ENCODE measurements at regions not wholly inside any gene's neighbourhood (a gene's known extent, or its start where the extent isn't known, plus 50 kb on each side); places are given as distances from the start of the nearest gene placed in this dataset.

DNA sequence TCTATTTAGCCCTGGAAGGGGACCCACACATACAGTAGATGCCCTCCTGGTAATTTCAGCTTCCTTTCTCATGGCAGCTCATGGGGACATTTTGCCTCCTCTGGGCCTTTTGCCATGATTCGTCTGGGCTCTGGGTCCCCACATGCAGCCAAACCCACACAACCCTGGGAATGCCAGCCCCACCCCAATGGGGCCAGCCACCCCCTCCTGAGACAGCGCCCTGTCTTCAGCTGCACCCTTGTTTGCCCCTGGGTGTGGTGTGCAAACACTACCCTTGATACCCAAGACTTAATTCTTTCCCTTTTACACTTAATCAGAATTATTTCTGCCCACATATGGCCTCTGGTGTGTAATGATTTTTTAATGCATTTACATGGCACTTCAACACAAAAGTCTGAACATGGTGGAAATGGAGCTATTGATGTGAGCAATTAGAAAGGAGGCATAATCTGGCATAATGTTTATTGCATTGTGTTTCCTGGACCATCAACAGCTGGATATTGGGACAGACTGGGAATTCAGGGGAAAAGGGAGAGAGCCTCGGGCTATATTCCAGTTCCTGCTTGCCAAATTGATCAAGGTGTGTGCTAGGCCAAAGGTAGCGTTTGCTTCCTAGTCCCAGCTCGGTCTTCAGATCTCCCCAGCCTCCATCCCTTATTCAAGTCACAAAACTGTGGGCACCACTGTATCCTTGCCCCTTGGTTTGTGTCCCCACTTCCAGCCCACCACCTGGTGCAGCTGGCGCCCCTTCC is 85.0 kb upstream of the ANO1 start:
- DNase-seq = no peak

DNA sequence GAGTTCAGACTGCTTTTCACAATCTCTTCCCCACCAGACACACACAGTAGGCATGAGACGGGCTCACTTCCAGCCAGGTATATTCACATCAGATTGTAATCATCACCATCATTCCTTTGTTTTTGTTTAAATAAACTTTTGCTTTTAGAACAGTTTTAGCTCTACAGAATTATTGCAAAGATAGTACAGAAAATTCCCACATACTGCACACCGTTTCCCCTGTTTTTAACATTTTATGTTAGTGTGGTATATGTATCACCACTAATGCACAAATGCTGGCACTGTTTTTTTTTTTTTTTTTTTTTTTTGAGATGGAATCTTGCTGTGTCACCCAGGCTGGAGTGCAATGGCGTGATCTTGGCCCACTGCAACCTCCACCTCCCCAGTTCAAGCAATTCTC is 83.3 kb upstream of the ANO1 start:
- no peak for DNase-seq

GRCh38 chr11:69995697-69996096 is 82.4 kb upstream of the ANO1 start:
- no peak for DNase-seq

DNA sequence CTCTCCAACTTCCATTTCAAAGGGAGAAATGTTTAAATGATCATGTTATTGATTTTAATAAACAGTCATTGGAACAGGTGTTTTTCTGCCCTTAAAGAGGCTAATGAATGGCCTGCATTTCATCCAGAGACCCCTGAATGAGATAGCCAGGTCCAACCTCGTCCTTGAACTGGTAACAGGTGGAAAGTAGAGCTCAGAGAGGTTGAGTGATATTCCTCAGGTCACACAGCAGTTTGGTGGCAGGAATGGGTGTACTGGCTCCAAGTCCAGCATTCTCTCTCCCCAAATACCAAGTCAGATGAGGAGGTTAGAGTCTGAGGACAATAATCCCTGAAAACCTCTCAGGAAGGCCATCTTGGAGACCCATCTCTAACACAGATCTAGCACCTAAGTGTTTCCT is 81.7 kb upstream of the ANO1 start:
- no peak for DNase-seq

DNA sequence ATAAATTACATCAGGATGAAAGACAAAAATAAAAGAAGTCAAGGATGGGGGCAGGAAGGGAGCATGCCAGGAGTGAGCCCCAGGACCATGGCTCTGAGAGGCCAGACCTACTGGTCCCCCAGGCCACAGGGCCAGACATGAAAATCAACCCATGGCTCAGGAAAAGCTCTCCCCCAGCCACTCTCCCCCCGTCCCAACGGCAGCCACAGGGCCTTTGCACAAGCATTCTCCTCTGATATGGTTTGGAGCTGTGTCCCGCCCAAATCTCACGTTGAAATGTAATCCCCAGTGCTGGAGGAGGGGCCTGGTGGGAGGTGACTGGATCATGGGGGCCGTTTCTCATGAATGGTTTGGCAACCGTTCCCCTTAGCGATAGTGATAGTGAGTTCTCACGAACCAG is 80.8 kb upstream of the ANO1 start:
- no peak for DNase-seq

- DNase-seq = no peak
Measured at GRCh38 chr11:69999721-70000120, 78.4 kb upstream of the ANO1 start.

DNA sequence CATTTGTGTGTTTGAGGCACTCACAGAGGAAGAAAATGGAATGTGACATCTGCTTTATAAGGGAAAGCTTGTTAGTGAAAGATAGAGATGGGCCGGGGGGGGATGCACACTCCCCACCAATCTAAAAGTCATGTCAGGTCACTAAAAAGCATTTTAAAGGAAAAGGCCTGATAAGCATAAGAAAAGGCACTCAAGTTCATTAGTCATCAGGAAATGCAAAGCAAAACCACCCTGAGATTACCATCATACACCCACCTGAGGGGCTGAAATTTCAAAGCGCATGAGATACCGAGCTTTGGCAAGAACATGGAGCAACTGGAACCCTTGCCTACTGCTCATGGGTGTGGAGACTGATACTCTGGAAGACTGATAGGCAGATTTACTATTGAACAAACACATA is 77.9 kb upstream of the ANO1 start:
- DNase-seq = no peak

- no peak for DNase-seq
Measured at GRCh38 chr11:70001246-70001645, 76.9 kb upstream of the ANO1 start.

DNA sequence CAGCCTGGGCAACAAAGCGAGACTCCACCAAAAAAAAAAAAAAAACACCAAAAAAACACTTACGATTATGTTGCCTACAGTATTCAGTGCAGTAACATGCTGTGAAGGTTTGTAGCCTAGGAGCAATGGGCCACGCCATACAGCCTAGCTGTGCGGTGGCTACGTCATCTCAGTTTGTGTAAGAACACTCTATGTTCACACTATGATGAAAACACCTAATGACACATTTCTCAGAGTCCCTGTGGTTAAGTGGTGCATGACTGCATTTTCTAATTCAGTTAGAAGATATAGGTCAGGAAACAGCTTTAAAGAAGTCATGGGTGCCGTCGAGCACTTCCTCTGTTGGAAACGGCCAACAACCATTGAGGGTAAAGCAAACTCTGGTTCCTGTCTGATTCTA is 75.7 kb upstream of the ANO1 start:
- no peak for DNase-seq

DNA sequence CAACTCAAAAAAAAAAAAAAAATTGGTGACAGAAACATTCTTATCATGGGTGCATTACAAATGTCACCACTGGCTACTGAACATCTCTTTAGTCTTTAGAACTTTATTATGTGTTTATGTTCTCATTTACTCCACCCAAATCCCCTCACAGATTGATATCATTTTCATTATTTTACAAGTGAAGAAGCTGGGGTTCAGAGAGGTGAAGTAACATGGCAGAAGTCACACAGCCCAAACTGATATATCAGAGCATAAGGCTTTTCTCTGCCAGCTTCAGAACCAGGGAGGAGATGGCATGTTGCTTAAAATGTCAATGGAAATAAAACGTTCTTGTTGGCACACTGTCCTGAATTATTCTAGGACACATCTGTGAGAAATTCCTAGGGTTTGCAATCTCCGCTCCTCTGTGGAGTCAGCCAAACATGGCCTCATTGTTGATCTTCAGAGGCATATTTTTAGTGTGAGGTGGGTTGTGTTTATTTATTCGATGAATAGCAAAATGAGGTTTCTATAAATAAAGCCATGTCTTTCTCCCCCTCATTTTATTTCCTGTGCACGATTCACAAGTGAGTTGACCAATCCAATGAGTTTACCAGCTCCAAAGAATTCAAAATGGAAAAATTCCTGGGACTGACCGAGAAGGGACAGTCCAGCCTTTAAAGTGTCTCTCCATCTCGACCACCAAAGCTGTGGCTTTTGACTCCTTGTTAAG is 72.9 kb upstream of the ANO1 start:
- DNase-seq = no peak

DNA sequence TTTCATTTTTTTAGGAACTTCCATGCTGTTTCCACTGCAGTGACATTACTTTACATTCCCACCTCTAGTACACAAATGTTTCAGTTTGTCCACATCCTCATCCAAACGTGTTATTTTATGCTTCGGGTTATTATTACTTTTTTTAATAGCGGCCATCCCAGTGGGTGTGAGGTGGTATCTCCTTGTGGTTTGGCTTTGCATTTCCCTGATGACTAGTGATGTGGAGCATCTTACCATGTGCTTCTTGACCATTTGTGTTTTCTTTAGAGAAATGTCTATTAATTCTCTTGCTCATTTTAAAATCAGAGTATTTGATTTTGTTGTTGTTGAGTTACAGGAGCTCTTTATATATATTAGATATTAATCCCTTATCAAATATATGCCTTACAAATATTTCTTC is 70.3 kb upstream of the ANO1 start:
- no peak for DNase-seq

- no peak for DNase-seq
Measured at GRCh38 chr11:70010774-70011173, 67.3 kb upstream of the ANO1 start.

GRCh38 chr11:70012134-70012733 is 65.9 kb upstream of the ANO1 start:
- DNase-seq = no peak

DNA sequence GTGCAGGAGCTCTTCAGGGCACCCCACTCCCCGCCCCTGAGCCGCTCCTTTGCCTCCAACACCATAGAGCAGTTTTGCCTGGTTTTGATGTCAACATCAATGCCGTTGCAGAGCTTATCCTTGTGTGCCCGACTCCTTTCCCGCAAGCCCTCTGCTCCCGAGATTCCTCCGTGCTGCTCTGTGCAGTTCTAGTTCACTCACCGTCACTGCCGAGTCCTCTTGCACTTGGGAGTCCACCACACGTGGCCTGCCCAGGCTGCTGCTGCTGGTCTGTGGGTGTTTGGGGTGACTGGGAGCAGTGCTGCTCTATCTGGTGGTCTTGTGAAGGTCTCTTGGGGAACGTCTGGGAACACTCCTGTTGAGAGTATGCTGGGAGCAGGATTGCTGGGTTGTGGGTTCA is 63.8 kb upstream of the ANO1 start:
- DNase-seq = no peak

DNA sequence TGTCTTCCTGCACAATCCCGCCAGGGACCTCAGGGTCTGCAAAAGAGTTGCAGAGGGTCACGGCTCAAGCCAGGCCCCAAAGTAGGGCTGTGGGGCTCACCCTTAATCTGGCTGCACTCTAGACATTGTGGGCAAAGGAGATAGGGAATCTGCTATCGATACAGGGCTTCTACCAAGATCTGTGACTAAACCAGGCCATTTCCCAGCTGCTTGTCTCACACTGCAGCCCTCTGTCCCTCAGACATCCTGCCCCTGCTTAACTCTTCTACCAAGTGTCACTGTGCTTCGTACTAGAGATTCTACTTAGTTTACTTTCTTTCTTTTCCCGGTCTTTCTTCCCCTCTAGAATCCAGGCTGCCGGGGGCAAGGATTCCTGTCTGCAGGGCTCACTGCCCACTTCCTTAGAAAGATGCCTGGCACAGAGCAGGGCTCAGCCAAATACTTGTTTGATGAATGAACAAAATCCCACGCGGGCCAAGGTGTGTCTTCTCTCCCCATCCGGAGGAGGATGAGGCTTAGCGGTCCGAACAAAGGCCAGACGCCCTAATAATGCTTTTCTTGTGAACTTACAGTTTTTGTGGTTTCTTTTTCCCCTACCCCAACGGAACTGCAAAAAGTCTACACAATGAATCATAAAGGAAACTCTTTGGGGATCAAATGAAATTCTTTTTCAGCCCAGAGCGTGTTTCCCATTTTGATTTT is 61.3 kb upstream of the ANO1 start:
- DNase-seq = no peak

GRCh38 chr11:70018816-70019215 is 59.3 kb upstream of the ANO1 start:
- DNase-seq = no peak

GRCh38 chr11:70019576-70020011 is 58.5 kb upstream of the ANO1 start:
- DNase-seq = no peak

- peak; percentile 26 to 35 for DNase-seq
Measured at GRCh38 chr11:70020336-70021214, 57.5 kb upstream of the ANO1 start.

DNA sequence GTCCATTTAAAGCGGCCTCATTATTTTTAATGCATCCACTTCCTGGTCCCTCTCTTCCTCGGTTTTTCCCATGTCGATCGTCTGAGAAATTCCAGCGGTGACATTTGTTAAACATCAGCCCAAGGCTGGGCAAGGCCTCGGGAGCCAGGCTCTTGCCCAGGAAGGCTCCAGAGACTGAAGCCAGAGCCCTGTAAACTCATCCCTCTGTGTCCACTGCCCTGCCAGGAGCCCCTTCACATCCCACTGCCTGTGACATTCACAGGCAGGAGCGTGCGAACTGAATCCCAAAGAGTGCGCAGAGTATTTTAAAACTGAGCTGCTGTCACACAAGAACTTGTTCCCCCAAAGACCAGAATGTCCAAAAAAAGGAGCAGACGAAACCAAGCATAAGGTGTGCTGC is 56.5 kb upstream of the ANO1 start:
- no peak for DNase-seq

DNA sequence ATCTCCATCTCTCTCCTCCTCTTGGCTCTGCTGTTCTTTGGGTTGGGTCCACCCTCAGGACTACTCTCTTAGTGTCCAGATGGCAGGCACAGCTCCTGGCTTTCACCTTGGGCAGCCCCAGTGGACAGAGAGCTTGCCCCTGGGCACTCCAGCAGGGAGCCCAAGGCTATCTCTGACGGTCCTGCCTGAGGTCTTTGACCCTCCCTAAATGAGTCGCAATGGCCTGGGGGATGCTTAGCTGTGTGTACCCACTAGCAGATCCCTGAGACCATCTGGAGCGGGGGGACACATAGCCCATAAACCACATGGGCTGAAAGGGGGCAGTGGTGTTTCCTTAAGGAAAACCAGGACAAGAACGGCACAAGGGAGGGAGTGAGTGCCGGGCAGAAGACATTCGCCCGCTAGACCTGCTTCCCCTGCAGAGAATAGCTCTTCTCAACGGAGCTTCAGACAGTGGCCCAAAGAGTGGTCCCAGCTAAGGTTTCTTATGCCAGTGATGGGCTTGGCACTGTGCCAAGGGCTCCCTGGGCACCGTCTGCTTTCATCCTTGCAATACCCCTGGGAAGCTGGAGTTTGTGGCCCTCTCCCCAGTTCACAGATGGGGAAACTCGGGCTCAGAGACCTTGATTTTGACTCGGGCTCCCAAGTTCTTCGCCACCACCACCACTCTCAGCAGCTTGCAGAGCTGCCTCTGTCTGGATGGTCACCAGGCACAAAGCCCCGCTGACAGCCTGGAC is 53.9 kb upstream of the ANO1 start:
- no peak for DNase-seq

- no peak for DNase-seq
Measured at GRCh38 chr11:70024773-70025045, 53.4 kb upstream of the ANO1 start.

Data from right lung (tissue), 2 donors.